NCI-H524 treated with DMSO at 0.1 percent for 48 hours (cell line): ENCODE measurements at regions not wholly inside any gene's neighbourhood (a gene's known extent, or its start where the extent isn't known, plus 50 kb on each side); places are given as distances from the start of the nearest gene placed in this dataset.

Experiments
- DNase-seq: peaks from one replicate; lab custom pipeline; 2025; lab: John Stamatoyannopoulos, UW

DNA sequence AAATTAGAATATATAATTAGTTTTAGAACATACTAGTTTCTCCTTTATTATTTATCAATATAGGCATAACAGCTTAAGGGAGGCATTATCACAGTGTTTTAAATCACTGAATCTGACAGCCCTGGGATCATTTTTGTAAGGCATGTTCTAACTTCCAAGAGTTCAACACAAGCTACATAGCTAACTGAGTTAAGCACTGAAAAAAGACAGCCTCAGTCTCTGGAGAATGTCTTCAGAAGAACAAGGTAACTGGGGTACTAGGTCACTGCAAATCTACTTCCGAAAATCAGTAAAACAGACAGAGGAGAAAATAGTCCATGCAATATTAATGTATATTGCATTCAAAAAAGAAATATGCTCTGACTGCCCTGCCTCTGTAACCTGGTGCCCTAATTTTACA lies 502.1 kb downstream of the RFC3 start:
- no peak for DNase-seq

DNA sequence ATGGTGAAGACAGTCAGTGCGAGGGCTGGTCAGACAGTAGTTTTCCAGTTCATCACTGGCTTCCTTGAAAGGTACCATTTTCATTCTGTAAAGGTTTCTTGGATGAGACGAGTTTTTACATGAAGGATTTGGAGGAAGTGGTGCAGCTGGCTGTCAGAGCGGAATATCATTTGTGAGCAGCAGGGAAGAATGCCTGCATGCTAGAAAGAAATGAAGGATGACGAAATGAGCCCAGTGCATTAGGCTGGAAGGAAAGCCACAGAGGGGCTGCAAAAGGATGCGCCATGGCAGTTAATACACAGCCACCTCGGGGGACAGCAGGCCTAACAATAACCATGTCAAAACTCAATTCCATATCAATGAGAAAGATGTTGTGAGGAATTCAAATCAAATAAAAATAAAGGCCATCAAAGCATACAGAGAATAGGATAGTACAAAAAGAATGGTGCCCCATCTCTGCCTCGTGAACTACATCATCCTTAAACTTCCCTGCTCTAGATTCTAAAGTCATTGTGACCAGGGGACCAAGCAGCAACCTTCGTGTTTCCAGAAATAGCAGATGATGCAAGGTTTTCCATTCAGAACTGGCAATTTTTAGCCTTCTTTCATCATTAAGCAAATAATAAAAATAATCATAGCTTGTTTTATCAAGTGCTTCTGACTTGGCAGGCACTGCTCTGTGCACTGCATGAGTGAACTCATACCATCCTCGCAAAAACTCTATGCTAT lies 504.2 kb downstream of the RFC3 start:
- DNase-seq: no peak

DNA sequence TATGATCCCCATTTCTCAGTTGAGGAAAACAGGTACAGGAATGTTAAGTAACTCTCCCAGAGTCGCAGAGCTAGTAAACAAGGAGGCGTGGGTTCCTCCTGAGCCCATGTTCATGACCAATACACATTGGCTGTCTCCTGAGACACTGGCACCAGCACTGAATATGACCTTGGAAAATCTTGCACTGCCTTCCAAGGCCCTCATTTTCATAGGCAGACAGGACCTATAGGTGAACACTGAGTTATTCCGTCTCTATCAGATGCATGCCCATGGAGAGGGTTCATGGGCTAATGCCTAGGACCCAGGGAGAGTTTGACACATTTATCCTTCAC lies 504.8 kb downstream of the RFC3 start:
- no peak for DNase-seq

DNA sequence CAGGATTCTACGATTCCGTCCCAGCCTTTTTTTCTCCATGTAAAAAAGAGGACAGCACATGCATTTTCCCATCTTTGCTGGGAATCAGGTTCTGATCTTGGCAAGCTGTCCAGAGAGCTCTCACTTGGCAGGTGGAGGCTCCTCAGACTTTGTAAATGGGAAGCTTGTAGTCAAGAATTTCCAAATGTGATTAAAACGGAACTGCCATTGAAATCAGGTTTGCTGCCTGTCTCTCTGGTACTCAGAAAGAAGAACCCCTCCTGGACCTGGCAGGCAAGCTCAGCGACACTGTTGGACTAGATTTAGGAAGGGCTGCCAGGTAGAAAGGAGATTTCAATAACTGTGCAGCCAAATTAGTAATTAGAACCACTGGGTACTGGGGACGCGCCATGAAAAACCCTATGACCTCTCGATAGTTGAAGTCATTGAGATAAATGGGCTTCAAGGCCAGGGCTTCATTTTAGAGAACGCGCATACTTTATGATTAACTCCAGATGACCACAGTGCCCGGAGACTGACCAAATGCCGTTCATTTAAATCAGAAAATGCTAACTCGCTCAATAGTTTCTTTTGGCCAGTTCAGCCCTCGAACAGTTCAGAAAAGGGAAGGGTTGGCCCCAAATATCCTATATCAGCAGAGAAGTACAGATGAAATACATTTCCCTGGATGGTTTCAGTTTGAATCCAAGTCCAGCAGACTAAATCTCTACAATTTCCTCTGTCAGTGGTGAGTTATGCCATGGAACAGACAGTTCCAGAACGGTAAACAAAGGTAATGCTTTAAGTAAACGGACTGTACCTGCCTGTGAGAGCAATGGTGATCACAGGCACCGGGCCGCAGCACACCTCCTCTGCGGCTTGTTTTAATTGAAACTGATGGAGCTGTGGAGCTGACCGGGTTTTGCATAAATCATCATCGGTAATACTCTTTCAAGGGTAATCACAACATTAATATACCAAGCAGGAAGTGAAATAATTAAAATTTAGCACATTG lies 517.4 kb downstream of the RFC3 start:
- no peak for DNase-seq

DNA sequence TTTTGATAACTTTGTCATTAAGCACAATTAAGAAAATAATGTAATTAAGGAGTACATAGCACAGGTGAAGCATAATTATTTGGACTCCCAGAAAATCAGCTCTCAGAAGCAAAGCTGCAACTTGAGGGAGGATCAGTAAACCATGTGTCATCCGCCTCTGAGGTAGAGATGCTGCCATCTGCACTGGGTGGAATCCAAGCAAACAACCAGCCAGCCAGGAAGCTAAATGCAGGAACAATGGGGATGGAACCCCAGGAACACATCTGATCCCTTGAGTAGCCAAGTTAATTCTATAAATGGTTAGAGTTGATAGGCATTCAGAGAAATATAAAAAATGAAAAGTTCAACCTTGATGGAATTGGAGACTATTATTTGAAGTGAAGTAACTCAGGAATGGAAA lies 520.2 kb downstream of the RFC3 start:
- DNase-seq: no peak

DNA sequence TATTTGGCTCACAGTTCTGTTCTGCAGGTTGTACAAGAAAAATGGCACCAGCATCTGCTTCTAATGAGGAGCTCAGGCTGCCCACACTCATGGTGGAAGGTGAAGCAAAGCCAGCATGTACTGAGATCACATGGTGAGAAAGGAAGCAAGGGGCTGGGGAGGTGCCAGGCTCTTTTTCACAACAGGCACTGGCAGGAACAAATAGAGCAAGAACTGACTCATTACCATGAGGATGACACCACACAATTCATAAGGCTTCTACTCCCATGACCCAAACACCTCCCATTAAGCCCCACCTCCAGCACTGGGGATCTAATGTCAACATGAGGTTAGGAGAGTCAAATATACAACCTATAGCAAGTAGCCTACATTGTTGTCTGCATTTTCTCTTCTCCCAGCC lies 522.6 kb downstream of the RFC3 start:
- DNase-seq: no peak

DNA sequence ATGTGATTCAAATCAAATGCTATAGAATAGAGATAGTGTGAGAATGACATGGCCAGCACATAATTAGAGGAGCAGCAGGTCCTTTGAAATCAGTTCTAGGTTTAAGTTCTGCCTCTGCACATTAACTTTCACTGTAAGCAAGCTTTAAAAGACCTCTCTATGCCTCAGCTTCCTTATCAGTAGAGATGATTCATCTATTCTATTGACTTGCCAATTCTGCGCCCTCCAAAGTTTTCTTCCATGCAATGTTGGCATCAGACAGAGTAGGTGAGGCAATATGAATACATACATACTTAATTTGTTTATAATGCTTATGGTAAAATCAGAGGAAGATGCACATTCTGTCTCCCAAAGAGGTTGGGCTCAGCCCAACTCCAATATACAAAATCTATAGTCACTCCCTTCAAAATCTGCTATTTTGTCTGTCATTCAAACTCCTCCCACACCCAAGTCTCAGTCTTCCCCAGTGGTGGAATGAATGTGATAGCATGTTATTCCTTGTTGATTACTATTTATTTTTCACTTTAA lies 525.5 kb downstream of the RFC3 start:
- DNase-seq: no peak

DNA sequence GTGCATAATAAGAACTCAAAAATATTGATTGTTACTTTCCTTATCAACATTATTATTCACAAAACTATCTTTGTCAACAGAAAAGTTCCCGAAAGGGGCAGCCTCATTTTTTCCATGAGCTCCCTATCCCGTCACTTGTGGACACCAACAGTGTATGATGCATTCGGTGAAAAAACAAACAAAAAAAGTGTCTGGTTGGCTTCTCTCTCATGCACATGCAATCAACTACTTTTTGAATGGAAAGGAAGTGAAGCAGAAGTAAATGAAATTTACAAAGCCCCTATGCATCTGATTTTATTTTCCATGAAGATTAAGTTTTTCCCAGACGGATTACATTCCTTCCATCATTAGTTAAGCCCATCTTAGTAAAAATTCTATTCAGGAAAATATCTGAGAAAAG lies 526.9 kb downstream of the RFC3 start:
- no peak for DNase-seq

DNA sequence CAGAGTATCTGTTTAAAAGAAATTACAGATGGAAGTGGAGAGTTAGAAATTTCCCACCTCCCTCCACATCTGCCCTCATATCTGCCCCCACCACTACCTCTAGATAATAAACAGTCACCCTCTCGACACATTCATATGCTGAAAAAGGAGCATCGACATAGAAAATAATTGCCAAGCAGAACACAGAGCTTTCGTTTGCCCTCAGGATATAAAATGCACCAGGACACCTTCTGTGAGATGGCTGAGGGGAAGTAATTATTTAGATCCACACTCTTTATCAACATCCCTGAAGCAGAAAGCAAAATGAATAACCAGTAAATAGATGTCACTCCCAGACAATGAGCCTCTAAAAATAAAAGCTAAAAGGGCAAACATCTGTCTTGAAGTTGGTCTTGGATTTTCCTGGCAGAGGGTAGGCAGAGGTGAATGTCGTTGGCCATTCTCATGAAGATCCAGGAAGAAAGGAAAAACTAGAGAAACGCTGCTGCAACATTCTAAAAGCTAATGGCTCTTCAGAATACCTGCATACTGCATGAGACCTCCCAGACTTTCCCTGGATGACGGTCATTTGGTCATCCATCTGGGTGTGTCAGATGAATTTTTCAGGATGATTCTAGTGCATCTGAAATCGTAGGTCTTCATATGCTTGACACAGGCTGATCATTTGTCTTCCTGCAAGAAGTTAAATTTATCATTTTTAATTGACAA lies 527.5 kb downstream of the RFC3 start:
- no peak for DNase-seq

DNA sequence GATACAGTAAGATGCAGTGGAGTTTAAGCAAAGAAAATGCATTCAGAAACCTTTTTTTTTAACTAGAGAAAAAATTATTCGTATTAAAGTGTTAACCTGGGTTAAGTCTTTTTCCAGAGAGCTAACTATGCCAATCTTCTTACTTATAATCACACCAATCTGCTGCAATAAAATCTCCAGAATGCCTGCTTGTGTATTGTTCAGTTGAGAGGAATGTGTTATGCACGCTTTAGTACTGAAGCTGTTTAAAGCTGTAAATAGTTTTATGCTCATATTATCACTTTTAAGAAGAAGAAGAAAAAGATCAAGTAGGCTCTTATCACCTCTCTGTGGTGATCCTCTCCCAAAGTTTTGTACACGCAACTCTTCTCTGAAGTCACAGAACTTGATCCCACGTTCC lies 528.7 kb downstream of the RFC3 start:
- DNase-seq: no peak

DNA sequence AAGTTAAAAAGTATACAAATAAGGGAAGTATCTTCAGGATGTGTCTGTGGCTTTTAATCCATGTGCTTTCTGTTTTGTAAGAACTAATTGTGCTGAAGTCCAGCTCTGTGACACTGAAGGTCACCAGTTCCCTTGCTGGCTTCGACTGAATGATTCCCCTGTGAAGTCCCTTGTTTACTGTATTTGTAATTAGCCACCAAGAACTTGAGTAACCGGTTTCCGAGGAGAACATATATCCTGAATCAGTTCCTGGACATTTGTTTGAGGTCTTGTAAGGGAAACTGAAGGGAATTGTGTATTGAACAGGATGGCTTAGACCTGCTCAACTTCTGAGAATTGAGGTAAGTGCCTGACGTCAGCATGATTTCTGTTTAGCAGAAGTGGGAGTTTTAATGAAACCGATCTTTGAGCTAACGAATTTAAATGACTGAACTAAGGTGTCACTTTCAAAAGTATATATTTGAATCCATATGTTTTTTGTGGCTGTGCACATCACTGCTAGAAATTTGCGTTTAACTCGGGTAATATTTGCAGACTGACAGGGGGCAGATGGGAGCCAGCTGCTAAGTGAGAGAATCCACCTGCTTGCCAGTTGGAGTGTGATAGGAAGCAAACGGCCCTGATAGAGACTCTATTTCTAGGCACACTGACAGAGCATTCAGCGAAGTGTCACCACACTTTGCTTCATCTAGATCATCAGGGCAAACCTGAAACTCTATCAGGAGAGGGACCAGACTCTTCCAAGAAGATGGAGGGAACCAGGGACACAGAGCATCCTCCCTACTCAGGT lies 530.0 kb downstream of the RFC3 start:
- no peak for DNase-seq

DNA sequence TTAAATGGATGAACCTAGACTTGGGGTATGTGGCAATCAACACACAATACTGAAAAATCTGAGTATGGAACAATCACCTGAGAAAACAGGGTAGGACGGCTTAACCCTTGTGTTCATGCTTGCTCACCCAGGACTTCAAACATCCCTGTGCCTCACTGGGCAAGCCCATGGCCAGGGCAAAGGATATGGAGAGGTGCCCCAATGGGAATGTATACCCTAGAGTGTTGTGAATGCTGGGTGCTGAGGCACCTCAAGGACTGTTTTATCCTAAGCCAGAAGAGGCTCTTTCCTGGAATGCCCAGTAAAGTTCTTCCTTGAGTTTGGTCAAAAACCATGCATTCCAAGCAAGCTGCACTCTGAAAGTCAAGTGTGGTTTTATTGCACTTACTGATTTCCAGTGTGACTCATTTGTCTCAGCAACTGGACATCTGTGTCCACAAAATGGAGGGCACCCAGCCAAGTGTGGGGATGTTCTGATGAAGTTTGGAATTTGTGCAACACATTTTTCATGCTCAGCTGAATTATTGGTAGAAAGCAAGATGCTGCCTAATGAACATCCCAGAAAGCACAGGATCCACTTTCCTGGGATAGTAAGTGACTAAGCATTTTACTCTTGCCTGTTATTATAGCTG lies 531.3 kb downstream of the RFC3 start:
- DNase-seq: no peak

DNA sequence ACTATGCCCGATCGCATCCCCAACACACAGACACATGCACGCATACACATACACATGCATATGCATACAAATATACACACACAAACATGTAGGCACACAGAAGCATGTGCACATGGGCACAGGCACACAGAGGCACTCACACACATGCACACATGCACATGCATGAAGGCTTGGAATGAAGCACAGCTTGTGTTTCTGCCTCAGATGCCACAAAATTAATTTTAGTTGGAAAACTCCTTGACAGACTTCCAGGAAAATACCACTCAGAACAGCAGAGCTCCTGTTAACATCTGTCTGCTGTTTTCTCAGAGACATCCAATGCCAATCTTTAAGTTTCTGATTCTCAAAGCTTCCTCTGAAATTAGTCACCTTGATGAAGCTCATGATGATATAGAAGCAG lies 532.7 kb downstream of the RFC3 start:
- DNase-seq: no peak

DNA sequence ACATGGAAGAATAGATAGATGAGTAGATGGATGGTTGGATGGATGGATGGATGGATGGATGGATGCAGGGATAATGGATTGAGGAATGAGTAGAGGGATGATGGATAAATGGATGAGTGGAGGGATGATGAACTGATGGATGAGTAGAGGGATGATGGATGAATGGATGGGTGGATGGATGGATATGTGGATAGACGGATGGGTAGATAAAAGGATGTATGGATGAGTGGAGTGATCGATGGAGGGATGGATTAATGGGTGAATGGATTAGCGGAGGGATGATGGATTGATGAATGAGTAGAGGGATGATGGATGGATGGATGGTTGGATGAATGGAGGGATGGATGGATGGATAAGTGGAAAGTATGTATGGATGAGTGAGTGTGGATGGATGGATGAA lies 533.2 kb downstream of the RFC3 start:
- no peak for DNase-seq

DNA sequence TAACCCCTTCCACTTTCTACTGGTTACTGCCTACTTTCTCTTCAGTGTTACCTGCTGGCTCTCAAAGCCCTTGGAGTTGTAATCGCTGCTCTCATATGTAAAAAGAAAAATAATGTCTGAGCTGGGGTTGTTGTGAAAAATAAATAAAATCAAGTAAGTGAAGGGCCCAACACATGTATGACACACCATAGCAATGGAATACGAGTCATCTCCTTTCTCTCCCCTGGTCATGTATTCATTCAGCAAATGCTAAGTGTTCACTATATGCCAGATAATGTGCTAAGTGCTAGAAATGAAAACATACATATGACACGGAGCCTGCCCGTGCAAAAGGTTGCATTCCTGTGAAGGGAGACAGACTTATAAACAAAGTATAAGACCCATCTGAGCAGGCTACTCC lies 535.0 kb downstream of the RFC3 start:
- no peak for DNase-seq

DNA sequence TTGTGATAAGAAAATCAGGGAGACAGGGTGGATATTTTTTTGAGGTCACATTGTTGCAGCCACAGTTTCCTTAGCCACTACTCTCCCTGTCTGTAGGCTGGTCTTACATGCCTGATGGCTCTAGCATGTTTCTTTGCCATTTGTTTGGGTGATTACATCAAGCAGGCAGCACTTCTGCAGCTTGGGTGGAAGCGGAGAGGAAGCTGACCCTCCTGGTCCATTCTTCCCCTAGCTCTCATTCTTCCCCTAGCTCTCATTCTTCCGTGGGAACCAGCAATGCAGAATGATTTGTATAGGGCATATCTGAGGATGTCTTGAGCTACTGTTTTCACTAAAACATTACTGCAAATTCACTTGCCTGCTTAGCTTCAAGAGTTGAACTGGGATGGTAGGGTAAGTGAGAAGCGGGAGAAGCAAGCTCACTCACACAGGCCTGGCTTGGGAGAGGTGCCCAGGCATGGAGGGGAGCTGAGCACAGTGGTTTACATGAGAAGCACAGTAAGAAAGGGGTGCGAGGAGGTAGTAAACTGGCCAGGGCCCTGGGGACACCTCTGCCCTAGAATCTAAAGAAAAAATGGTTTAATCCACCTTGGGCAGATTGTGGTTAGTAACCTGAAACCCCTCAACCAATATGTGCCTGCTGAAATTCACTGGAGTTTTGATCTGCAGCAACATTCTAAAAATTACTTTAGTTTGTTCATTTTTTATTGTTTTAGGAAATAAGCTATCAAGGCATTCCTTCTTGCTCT lies 538.9 kb downstream of the RFC3 start:
- DNase-seq: peak; percentile 43

DNA sequence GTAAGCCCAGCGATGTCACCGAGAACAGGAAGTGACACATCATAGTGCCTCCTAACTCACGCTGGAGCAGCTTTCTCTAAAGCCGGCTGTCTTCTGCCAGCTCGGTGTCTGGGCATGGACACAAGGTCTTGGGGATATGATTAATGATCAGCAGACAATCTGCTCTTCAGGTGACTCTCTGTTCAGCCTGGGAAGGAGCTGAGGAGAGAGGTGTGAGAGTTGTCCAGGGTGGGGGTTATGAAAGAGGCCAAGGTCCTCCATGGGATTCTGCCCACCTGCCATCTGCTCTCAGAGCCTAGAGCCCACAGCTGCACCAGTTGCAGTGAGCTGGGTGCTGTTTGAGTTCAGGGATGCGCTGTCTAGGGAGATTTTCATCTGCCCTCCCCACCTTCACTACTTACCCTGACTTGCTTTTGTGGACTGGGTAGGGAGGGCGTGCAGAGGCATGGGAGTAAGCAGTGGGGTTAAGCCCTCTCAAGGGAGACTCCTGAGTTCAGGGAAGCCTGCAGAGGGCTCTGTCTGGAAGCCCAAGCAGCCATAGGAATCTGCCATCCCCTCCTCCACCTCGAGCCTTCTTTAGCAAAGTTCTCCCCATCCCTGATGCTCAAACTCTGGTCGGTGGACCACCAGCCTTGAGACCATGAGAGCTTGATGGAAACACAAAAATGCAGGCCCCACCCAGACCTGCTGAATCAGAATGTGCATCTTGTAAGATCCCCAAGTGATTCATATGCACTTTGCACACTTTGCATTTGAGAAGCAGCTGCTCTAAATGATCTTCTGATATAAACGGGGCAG lies 539.7 kb downstream of the RFC3 start:
- DNase-seq: peak; percentile 69

DNA sequence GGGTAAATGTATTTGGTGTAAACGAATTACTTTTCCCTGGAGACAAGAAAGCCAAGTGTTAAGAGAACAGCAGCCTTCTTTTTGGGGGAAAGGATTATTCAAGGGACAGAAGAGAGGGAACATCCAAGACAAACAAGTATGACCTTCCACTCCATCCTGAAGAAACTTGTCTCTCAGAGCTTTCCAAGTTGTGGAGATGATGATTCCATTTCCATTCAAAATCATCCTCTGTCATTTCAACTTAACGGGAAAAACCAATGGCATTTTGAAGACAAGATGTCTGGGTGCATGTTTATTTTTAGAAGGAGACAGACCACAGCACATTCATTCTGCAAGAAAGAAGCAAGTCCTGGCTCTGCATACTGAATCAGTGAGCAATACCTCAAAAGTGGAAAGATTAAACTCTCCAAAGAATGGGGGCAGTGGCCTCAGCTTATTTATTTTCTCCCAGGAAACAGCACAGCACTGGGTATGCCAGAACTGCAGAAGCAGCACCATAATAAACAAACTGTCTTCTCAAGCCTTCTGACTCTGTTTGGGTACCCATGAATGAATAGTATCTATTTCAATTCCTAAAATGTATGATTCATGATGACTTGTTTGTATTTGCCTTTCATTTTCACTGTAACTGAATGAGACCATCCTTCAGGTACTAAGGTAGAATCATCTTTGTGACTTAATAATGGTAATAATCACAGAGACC lies 541.0 kb downstream of the RFC3 start:
- no peak for DNase-seq

DNA sequence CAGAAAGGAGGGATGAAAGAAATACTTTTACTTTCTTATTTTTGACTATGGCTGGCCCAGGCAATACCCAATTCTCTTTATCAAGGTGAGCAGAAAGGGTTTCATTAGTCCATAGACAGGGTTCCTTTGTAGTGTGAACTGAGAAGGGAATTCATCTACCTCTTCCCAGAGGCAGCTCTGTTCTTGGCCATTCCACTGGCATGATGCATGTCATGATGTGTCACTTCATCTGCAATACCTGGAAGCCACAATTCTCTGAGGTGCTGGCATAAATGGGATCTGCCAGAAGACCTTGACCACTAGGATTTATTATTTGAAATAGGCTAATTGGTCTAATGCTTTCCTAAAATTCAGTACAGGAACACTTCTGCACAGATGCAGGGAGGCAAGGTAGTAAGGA lies 542.8 kb downstream of the RFC3 start:
- no peak for DNase-seq
